Spleen (tissue), 11 donors: ENCODE measurements at regions not wholly inside any gene's neighbourhood (a gene's known extent, or its start where the extent isn't known, plus 50 kb on each side); places are given as distances from the start of the nearest gene placed in this dataset.

Experiments
- DNase-seq: peaks from one replicate; pipeline ENCODE4 v3.0.0-alpha.2; 2020
- H3K27ac ChIP-seq, 8 donors: fragments of 200-600 bp; sonication (generic) in 7 of 8; 1 replicate in 4 of 8; 2 replicates in 4 of 8; pipeline versions ENCODE4 v1.5.0 to v1.8.0; 2016 to 2021; ENCODE audit warnings: inconsistent platforms in 4 of 8, mild to moderate bottlenecking in 4 of 8, moderate library complexity in 1 of 8
- H3K27me3 ChIP-seq, 7 donors: fragments of 200-600 bp; sonication (generic) in 6 of 7; replicated peaks in 1 of 7; 1 replicate in 4 of 7; 2 replicates in 3 of 7; pipeline versions ENCODE4 v1.5.0 to v1.8.0; 2016 to 2021; ENCODE audit warnings: inconsistent platforms in 3 of 7, mild to moderate bottlenecking in 1 of 7
- H3K36me3 ChIP-seq, 6 donors: fragments of 200-600 bp; sonication (generic) in 5 of 6; 1 replicate in 4 of 6; 2 replicates in 2 of 6; pipeline versions ENCODE4 v1.5.0 to v1.8.0; 2016 to 2021; ENCODE audit warnings: inconsistent platforms in 2 of 6
- H3K4me1 ChIP-seq, 6 donors: fragments of 200-600 bp; sonication (generic) in 5 of 6; 1 replicate in 3 of 6; 2 replicates in 3 of 6; pipeline versions ENCODE4 v1.5.0 to v1.8.0; 2016 to 2021; ENCODE audit warnings: inconsistent platforms in 3 of 6
- H3K4me3 ChIP-seq, 8 donors: fragments of 200-600 bp; sonication (generic) in 7 of 8; 1 replicate in 4 of 8; 2 replicates in 4 of 8; pipeline versions ENCODE4 v1.5.0 to v1.8.0; 2016 to 2021; ENCODE audit warnings: inconsistent platforms in 4 of 8, mild to moderate bottlenecking in 4 of 8, moderate library complexity in 2 of 8
- H3K9me3 ChIP-seq, 8 donors: fragments of 200-600 bp; sonication (generic) in 7 of 8; 1 replicate in 4 of 8; 2 replicates in 4 of 8; pipeline versions ENCODE4 v1.5.0 to v1.8.0; 2016 to 2021; ENCODE audit warnings: inconsistent platforms in 4 of 8
- CTCF ChIP-seq, 11 experiments: fragments of 200-600 bp in 7 of 11; fragments of 450-650 bp in 4 of 11; sonication (generic) in 4 of 11; IDR thresholded peaks in 8 of 11; conservative IDR thresholded peaks in 3 of 11; 1 replicate in 7 of 11; 2 replicates in 4 of 11; pipeline versions ENCODE4 v1.4.0 to v1.8.0; 2016 to 2021; ENCODE audit warnings: antibody characterized with exemption in 11 of 11, inconsistent platforms in 4 of 11, mild to moderate bottlenecking in 1 of 11
- POLR2A ChIP-seq, 3 donors: fragments of 450-650 bp; IDR thresholded peaks; one replicate each; pipeline ENCODE4 v1.5.1; 2017; ENCODE audit warnings: antibody characterized with exemption in 3 of 3, mild to moderate bottlenecking in 1 of 3
- POLR2AphosphoS5 ChIP-seq, 3 donors: sonication (generic); formaldehyde crosslinking; IDR thresholded peaks; one replicate each; pipeline ENCODE4 v1.5.1; 2017; ENCODE audit warnings: antibody characterized with exemption in 3 of 3
- WGBS, 5 donors: extraction: QIAGEN DNeasy Blood & Tissue Kit in 3 of 5; methylation state at CpG; one replicate each; pipeline versions ENCODE4 v1.1.5 to v1.1.7; 2013 to 2018; 5-methylcytosine and 5-hydroxymethylcytosine counted together
- intact Hi-C: fragments of 100-400 bp; cut with DNase I; formaldehyde crosslinking; loops from one replicate; pipeline ENCODE4 v1.15.0; 2023; ENCODE audit warnings: low total_unique reads
- donor health status: healthy with polysubstance abuse.
- donor health status: DM: no; HTN: no; CAD: no; lungs with moderate emphysema.
- donor health status: DM: no; HTN: no; CAD: no.
- donor health status: Bipolar disorder and iron deficiency.
- donor health status: healthy.
- donor health status: DM: no; HTN: no; CAD: no.
- donor health status: DM: yes; HTN: yes; CAD: no.

DNA sequence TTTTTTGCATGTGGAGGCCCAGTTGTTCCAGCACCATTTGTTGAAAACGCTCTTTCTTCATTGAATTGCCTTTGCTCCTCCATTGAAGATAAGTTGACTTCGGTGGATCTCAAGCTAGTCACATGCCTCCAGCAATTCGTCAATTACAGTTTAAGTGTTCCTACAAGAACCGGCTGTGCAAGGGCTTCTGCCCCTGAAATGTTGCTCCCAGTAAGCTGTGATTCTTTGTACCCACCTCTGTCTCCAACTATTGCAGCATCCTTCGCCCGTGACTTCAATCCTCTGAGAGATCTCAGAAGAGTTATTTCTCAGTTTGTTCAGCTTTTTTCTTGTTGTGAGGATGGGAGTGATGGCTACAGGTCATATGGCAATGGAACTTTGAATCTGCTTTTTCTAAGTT, 194.2 kb upstream of the B3GAT1 start:
- no peaks in the 10 kb centered on the region for H3K4me1 ChIP-seq
- no peak overlapping the region for H3K27ac ChIP-seq
- peaks cover 0 to 29% (median 0%) of the 10 kb centered on the region in 7 donors for H3K27me3 ChIP-seq
- peaks cover 0 to 8% (median 3%) of the 10 kb centered on the region in 8 donors for H3K9me3 ChIP-seq
- WGBS, 5 donors: 70 to 78% (median 73%) methylated on average over 6 of the region's 6 CpGs
- intact Hi-C loops: no loop called here
- no peak for TF ChIP-seq POLR2A (IDR thresholded peaks at IDR 0.05)
- no peak for TF ChIP-seq POLR2AphosphoS5 (IDR thresholded peaks at IDR 0.05)
- TF ChIP-seq CTCF (IDR thresholded peaks at IDR 0.05 in 8 of 11, conservative IDR thresholded peaks at IDR 0.05 in 3 of 11): no peak
- H3K4me3 ChIP-seq: no peak overlapping the region
- no peak for DNase-seq
- H3K36me3 ChIP-seq: no peaks in the 10 kb centered on the region

DNA sequence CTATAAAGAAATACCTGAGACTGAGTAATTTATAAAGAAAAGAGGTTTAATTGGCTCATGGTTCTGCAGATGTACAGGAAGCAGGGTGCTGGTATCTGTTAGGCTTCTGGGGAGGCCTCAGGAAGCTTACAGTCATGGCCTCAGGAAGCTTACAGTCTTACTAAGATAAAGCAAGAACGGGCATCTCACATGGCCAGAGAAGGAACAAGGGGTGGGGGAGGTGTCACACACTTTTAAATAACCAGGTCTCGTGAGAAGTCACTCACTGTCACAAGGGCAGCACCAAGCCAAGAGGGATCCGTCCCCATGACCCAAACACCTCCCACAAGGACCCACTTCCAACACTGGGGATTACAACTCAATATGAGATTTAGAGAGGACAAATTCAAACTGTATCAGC, 192.8 kb upstream of the B3GAT1 start:
- 60 to 82% (median 80%) methylated on average over 3 of the region's 3 CpGs for WGBS, 5 donors

DNA sequence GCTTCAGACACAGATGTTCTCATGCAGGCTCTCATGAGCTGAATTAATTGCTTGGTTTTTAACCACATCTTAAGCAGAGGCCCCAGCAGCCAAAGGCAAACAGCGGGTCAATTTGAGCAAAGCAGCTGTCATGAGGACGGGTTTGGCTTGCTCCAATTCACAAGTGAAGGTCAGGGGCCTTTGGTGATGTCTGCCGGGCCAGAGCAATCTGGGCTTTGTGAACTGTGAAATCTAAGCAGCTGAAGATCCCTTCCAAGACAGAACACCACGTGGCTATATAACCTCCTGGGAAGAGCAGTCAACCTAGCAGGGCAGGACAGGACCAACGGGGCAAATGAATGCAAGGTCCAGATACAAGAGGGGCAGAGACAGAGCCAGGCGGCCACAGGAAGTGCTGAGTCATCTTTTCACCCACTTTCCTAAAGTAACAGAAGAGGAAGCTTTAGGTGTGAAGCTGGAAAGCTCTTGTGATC, 187.3 kb upstream of the B3GAT1 start:
- 28 to 46% (median 36%) methylated on average over 6 of the region's 6 CpGs for WGBS, 5 donors
- H3K9me3 ChIP-seq: no peaks in the 10 kb centered on the region
- intact Hi-C loops: no loop called here

More for the DNA sequence above, 192.8 kb upstream of the B3GAT1 start:
- Histone ChIP-seq H3K4me1 (no peaks in the 10 kb centered on the region), H3K36me3 (no peaks in the 10 kb centered on the region), H3K27ac (no peak overlapping the region), H3K9me3 (peaks cover 0 to 8% (median 3%) of the 10 kb centered on the region in 8 donors), H3K4me3 (no peak overlapping the region), H3K27me3 (peaks cover 0 to 23% (median 0%) of the 10 kb centered on the region in 7 donors)
- DNase-seq: no peak
- TF ChIP-seq POLR2A (IDR thresholded peaks at IDR 0.05) (no peak), POLR2AphosphoS5 (IDR thresholded peaks at IDR 0.05) (no peak), CTCF (IDR thresholded peaks at IDR 0.05 in 8 of 11, conservative IDR thresholded peaks at IDR 0.05 in 3 of 11) (no peak)
- intact Hi-C loops: no loop called here

GRCh38 chr11:134598368-134598767, 186.3 kb upstream of the B3GAT1 start:
- H3K4me1 ChIP-seq: peaks cover 0 to 3% (median 0%) of the 10 kb centered on the region in 6 donors
- intact Hi-C loops: no loop called here
- no peaks in the 10 kb centered on the region for H3K9me3 ChIP-seq
- DNase-seq: no peak
- H3K27ac ChIP-seq: no peak overlapping the region
- H3K36me3 ChIP-seq: no peaks in the 10 kb centered on the region
- TF ChIP-seq CTCF (IDR thresholded peaks at IDR 0.05 in 8 of 11, conservative IDR thresholded peaks at IDR 0.05 in 3 of 11) (no peak), POLR2AphosphoS5 (IDR thresholded peaks at IDR 0.05) (no peak), POLR2A (IDR thresholded peaks at IDR 0.05) (no peak)
- peaks cover 0 to 22% (median 0%) of the 10 kb centered on the region in 7 donors for H3K27me3 ChIP-seq
- no peak overlapping the region for H3K4me3 ChIP-seq
- 71 to 94% (median 78%) methylated on average over 5 of the region's 5 CpGs for WGBS, 5 donors

More for the DNA sequence above, 187.3 kb upstream of the B3GAT1 start:
- Histone ChIP-seq H3K4me1 (peaks cover 0 to 3% (median 0%) of the 10 kb centered on the region in 6 donors), H3K36me3 (no peaks in the 10 kb centered on the region), H3K27me3 (peaks cover 0 to 22% (median 0%) of the 10 kb centered on the region in 7 donors), H3K27ac (no peak overlapping the region), H3K4me3 (no peak overlapping the region)
- no peak for DNase-seq
- TF ChIP-seq CTCF (IDR thresholded peaks at IDR 0.05 in 8 of 11, conservative IDR thresholded peaks at IDR 0.05 in 3 of 11) (no peak), POLR2AphosphoS5 (IDR thresholded peaks at IDR 0.05) (no peak), POLR2A (IDR thresholded peaks at IDR 0.05) (no peak)
